Prostate gland (tissue), 2 donors: ENCODE measurements at regions not wholly inside any gene's neighbourhood (a gene's known extent, or its start where the extent isn't known, plus 50 kb on each side); places are given as distances from the start of the nearest gene placed in this dataset.
"Not testable (repeated sequence)": the region's sequence is repeated elsewhere in the genome, so short reads cannot be mapped to it uniquely, and the experiment has no call there.

Experiments used
- DNase-seq: peaks from one replicate; pipeline ENCODE4 v3.0.0-alpha.2; 2019; ENCODE audit warnings: low spot score
- H3K27ac ChIP-seq, 2 donors: fragments of 200-600 bp; sonication (generic); 2 replicates each; pipeline ENCODE4 v1.5.1; 2017 to 2019
- H3K27me3 ChIP-seq: fragments of 200-600 bp; sonication (generic); replicated peaks from 2 replicates; pipeline ENCODE4 v1.5.1; 2019; ENCODE audit not compliant: insufficient read depth
- H3K36me3 ChIP-seq, 2 donors: fragments of 200-600 bp; sonication (generic); 1 replicate in 1 of 2; 2 replicates in 1 of 2; pipeline versions ENCODE4 v1.5.1 to v1.8.1; 2017 to 2019
- H3K4me1 ChIP-seq: fragments of 200-600 bp; sonication (generic); replicated peaks from 2 replicates; pipeline ENCODE4 v1.5.1; 2019
- H3K4me3 ChIP-seq, 2 donors: fragments of 200-600 bp; sonication (generic); 2 replicates each; pipeline ENCODE4 v1.5.1; 2017 to 2019
- H3K9me3 ChIP-seq: fragments of 200-600 bp; sonication (generic); 2 replicates; pipeline ENCODE4 v1.5.1; 2017
- POLR2A ChIP-seq: fragments of 450-650 bp; IDR thresholded peaks from one replicate; pipeline ENCODE4 v1.6.1; 2016; ENCODE audit warnings: antibody characterized with exemption, mild to moderate bottlenecking
- POLR2AphosphoS5 ChIP-seq: sonication (generic); formaldehyde crosslinking; IDR thresholded peaks from one replicate; pipeline ENCODE4 v1.6.1; 2017; ENCODE audit warnings: antibody characterized with exemption
- WGBS: methylation state at CpG from one replicate; pipeline ENCODE4 v1.1.5; 2018; 5-methylcytosine and 5-hydroxymethylcytosine counted together
- intact Hi-C: fragments of 100-400 bp; cut with DNase I; formaldehyde crosslinking; loops from one replicate; pipeline ENCODE4 v1.14.2; 2022
- TF ChIP-seq, protein P1 (sequence below), 4 experiments: fragments of 200-600 bp in 2 of 4; fragments of 450-650 bp in 2 of 4; sonication (generic) in 2 of 4; IDR thresholded peaks; 1 replicate in 3 of 4; 2 replicates in 1 of 4; pipeline ENCODE4 v1.5.1; 2016 to 2019; ENCODE audit warnings: antibody characterized with exemption in 4 of 4, mild to moderate bottlenecking in 2 of 4, moderate library complexity in 2 of 4

DNA sequence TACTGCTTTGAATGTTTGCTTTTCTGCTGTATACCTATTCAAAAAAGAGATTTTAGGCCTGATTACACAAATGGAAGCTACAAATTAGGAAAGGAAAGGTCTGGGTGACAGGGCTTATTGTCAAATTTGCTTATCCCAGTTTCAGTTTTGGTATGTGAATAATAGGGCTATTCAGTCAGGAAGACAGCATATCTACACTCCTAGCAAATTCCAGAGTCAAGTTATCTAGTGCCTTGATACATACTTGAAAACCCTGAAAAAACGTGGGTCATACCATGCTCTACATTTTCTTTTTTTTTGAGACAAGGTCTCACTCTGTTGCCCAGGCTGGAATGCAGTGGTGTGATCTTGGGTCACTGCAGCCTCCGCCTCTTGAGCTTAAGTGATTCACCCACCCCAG lies 59.2 kb upstream of the CCDC180 start:
- H3K4me3 ChIP-seq, H3K27me3 ChIP-seq, H3K36me3 ChIP-seq, H3K27ac ChIP-seq, DNase-seq, H3K9me3 ChIP-seq, H3K4me1 ChIP-seq, intact Hi-C loops: not testable (repeated sequence)
- 64% methylated on average over 2 of the region's 2 CpGs for WGBS

DNA sequence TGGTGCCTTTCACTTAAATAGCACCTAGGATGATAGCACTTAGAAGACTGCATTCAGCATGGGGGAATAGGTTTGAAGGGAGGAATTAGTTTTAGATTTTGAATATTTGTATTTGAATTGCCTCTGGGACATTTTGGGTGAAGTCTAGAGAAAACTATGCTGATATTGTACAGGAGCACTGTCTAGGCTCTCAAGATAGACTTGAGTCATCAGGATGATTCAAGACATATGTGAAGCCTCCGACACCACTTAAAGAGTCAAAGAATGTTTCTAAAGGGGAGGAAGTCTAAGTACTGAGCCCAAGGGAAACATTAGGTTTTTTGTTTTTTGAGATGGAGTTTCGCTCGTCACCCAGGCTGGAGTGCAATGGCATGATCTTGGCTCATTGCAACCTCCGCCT lies 63.9 kb upstream of the CCDC180 start:
- H3K4me3 ChIP-seq = no peak overlapping the region
- H3K4me1 ChIP-seq = no peaks in the 10 kb centered on the region
- no peak for TF ChIP-seq POLR2AphosphoS5
- TF ChIP-seq, protein P1, sequence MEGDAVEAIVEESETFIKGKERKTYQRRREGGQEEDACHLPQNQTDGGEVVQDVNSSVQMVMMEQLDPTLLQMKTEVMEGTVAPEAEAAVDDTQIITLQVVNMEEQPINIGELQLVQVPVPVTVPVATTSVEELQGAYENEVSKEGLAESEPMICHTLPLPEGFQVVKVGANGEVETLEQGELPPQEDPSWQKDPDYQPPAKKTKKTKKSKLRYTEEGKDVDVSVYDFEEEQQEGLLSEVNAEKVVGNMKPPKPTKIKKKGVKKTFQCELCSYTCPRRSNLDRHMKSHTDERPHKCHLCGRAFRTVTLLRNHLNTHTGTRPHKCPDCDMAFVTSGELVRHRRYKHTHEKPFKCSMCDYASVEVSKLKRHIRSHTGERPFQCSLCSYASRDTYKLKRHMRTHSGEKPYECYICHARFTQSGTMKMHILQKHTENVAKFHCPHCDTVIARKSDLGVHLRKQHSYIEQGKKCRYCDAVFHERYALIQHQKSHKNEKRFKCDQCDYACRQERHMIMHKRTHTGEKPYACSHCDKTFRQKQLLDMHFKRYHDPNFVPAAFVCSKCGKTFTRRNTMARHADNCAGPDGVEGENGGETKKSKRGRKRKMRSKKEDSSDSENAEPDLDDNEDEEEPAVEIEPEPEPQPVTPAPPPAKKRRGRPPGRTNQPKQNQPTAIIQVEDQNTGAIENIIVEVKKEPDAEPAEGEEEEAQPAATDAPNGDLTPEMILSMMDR (IDR thresholded peaks at IDR 0.05) = no peak
- no peak for TF ChIP-seq POLR2A
- no peaks in the 10 kb centered on the region for H3K9me3 ChIP-seq
- H3K27me3 ChIP-seq = no peaks in the 10 kb centered on the region
- intact Hi-C loops = no loop called here
- WGBS = 94% methylated on average over 4 of the region's 4 CpGs
- no peaks in the 10 kb centered on the region for H3K36me3 ChIP-seq
- H3K27ac ChIP-seq = no peak overlapping the region
- no peak for DNase-seq

DNA sequence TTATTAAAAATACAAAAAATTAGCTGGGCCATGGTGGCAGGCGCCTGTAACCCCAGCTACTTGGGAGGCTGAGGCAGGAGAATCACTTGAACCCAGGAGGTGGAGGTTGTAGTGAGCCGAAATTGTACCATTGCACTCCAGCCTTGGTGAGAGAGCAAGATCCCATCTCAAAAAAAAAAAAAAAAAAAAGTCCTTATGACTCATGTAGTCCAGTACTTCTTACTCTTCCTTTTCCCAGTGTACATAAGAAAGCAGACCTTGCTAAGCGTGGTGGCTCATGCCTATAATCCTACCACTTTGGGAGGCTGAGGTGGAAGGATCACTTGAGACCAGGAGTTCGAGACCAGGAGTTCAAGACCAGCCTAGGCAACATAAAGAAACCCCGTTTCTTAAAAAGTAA lies 66.0 kb upstream of the CCDC180 start:
- intact Hi-C loops, H3K4me3 ChIP-seq, H3K36me3 ChIP-seq, H3K4me1 ChIP-seq, H3K27ac ChIP-seq, H3K27me3 ChIP-seq, H3K9me3 ChIP-seq, DNase-seq: not testable (repeated sequence)
- whole genome bisulfite sequencing = 93% methylated on average over 5 of the region's 5 CpGs

DNA sequence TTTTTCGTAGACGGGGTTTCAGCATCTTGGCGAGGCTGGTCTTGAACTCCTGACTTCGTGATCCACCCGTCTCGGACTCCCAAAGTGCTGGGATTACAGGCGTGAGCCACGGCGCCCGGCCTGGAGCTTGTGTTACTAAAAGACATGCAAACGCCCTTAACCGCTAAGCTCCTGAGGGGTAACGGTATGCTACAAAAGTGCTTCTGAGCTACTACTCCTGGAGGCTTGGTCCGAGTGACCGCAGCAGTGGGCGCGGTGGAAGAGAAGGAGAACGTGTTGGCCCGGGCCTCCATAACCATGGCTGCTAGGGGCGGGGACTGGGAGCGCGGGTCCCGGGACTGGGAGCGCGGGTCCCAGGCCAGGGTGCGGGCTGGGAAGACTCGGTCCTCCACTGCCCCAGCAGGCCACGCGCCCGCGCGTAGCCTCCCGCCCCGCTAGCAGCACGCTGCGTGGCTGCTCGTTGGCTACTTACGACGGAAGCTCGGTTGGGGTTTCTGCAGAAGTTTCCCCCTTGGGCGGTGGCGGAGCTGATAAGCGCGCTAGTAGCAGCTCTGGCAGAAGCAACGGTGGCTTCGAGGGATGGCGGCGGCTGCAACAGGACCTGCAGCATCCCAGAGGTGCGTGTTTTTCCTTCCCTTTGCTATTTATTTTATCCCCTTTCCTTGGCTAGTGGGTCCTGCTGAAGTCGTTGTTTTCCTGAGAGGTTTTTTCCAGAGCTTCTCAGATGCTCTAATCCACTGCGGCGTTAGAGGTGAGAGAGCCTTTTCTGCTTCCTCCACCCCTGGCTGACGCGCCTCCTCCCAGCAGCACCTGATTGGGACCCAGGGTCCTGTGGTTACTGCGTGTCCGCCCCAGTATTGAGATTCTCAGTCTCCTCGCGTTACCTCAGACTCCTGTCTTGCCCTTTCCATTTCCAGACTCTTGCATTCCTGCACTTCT lies 69.2 kb upstream of the CCDC180 start:
- 2% methylated on average over 58 of the region's 58 CpGs for WGBS

DNA sequence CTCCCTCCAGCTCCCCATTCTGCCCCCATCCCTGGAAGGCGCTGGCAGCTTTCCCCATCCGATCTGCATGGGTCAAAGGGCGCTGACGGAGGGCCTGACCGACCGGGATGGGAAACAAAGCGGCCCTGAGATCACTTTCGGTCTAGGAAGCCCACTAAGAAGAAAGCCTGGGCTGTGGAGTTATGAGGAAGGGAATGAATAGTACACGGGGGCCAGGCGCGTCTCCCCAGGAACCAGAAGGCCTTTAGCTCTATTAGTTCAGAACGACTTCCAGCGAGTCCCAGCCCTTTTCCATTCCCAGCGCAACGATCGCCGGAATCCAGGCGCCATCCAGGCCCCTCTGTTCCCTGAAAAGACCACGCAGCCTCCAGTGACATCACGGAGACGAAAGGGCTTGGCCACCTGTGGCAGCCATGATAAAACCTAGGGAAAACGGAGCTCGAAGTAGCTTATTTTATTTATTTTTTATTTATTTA lies 70.1 kb upstream of the CCDC180 start:
- Histone ChIP-seq H3K4me1 (no peaks in the 10 kb centered on the region), H3K27ac (peak overlapping the region in 1 of 2 donors; percentile 56), H3K9me3 (no peaks in the 10 kb centered on the region), H3K27me3 (no peaks in the 10 kb centered on the region), H3K36me3 (no peaks in the 10 kb centered on the region), H3K4me3 (peak overlapping the region in 1 of 2 donors; percentile 41)
- DNase-seq = no peak
- intact Hi-C loops = loop anchor here (10.0 kb wide), 1 partner anchor 383 kb away; the partner anchor contains the start of gene ZNF782
- TF ChIP-seq, protein P1 (IDR thresholded peaks at IDR 0.05) = no peak
- no peak for TF ChIP-seq POLR2A
- no peak for TF ChIP-seq POLR2AphosphoS5
- WGBS = 80% methylated on average over 19 of the region's 23 CpGs

More for the DNA sequence above, 69.2 kb upstream of the CCDC180 start:
- intact Hi-C loops = loop anchor here (10.0 kb wide), 1 partner anchor 383 kb away; the partner anchor contains the start of gene ZNF782
- peak; percentile 79 for TF ChIP-seq POLR2AphosphoS5
- TF ChIP-seq, protein P1 (IDR thresholded peaks at IDR 0.05) = no peak
- no peak for TF ChIP-seq POLR2A
- H3K27ac ChIP-seq = peak overlapping the region; percentile 56 to 75
- H3K9me3 ChIP-seq = no peaks in the 10 kb centered on the region
- no peaks in the 10 kb centered on the region for H3K36me3 ChIP-seq
- H3K4me3 ChIP-seq = peak overlapping the region; percentile 41 to 61
- H3K27me3 ChIP-seq = no peaks in the 10 kb centered on the region
- peak; percentile 82 for DNase-seq
- no peaks in the 10 kb centered on the region for H3K4me1 ChIP-seq

DNA sequence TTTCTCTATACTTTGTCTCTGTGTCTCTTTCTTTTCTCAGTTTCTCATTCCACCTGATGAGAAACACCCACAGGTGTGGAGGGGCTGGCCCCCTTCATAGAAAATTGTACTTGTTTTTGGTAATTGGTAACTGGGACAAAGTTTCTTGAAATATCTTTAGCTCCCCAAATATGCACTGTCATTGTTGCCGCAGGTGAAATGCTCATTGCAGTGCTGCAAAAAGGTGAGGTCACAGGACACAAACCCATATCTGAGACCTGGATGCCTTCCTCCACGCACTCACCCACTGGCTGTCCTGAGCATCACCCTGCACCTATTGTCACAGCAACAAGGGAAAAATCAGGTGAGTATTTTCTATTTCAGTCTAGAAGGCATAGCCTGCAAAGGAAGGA lies 74.5 kb upstream of the CCDC180 start:
- not testable (repeated sequence) for H3K27ac ChIP-seq, H3K9me3 ChIP-seq, DNase-seq, H3K27me3 ChIP-seq, H3K4me1 ChIP-seq, H3K36me3 ChIP-seq, H3K4me3 ChIP-seq
- 100% methylated on average over 2 of the region's 2 CpGs for WGBS
- intact Hi-C loops = loop anchor here (10.0 kb wide), 1 partner anchor 378 kb away; the partner anchor contains the start of gene ZNF782

DNA sequence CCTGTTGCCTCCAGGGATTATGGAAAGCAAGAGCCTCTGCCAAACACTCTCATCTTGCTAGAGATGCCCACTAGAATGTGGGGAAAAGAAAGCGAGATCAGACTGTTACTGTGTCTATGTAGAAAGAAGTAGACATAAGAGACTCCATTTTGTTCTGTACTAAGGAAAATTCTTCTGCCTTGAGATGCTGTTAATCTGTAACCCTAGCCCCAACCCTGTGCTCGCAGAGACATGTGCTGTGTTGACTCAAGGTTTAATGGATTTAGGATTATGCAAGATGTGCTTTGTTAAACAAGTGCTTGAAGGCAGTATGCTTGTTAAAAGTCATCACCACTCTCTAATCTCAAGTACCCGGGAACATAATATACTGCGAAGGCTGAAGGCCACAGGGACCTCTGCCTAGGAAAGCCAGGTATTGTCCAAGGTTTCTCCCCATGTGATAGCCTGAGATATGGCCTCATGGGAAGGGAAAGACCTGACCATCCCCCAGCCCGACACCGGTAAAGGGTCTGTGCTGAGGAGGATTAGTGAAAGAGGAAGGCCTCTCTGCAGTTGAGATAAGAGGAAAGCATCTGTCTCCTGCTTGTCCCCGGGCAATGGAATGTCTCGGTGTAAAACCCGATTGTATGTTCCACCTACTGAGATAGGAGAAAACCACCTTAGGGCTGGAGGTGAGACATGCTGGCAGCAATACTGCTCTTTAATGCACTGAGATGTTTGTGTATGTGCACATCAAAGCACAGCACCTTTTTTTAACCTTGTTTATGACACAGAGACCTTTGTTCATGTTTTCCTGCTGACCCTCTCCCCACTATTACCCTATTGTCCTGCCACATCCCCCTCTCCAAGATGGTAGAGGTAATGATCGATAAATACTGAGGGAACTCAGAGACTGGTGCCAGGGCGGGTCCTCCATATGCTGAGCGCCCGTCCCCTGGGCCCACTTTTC lies 75.1 kb upstream of the CCDC180 start:
- DNase-seq, H3K27ac ChIP-seq, H3K36me3 ChIP-seq, H3K4me3 ChIP-seq, H3K27me3 ChIP-seq, H3K9me3 ChIP-seq, H3K4me1 ChIP-seq: not testable (repeated sequence)
- intact Hi-C loops = loop anchor here (10.0 kb wide), 1 partner anchor 378 kb away; the partner anchor contains the start of gene ZNF782
- 62% methylated on average over 13 of the region's 13 CpGs for WGBS

DNA sequence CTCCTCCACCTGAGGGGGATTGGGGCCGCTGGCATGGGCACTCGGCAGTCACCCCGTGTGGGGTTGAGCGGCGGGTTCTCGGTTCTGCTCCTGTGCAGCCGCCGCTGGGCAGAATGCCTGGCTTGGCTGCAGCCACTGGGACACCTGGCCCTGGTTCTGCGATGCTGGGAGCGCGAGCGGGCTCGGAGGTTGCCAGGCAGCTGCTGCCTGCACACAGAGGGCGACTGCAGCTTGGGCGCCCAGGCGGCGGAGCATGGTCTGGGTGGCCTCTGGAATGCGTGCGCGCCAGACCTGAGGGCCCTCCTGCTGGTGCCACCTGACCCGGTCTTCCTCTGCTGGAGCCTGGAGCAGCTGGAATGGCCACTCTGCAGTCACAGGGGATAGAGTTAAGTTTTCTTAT lies 85.1 kb upstream of the CCDC180 start:
- WGBS = 9% methylated on average over 12 of the region's 21 CpGs
- intact Hi-C loops, H3K9me3 ChIP-seq, DNase-seq, H3K27ac ChIP-seq, H3K36me3 ChIP-seq, H3K27me3 ChIP-seq, H3K4me1 ChIP-seq, H3K4me3 ChIP-seq: not testable (repeated sequence)
